ENCODE measurements at regions not wholly inside any gene's neighbourhood (a gene's known extent, or its start where the extent isn't known, plus 50 kb on each side); places are given as distances from the start of the nearest gene placed in this dataset.

DNA sequence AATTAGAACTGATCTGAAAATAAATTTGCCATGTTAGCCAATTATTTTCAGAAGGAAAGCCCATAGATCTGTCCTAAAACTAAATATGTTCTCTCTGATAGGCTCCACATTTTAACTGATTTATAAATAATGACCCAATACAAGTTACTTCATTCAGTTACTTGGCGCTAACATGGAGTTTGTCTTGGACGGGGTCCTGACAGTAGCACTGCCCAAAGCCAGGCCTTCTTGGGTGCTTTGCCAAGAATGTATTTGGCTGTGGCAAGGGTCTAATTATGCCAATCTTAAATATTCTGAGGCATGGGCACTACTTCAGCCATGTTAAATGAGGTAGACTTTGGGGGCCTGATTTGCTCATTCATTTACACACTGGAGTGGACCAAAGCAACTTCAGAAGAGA, 135.0 kb upstream of the PKDCC start:
- no peak for DNase-seq (ENCODE audit: low spot score)

DNA sequence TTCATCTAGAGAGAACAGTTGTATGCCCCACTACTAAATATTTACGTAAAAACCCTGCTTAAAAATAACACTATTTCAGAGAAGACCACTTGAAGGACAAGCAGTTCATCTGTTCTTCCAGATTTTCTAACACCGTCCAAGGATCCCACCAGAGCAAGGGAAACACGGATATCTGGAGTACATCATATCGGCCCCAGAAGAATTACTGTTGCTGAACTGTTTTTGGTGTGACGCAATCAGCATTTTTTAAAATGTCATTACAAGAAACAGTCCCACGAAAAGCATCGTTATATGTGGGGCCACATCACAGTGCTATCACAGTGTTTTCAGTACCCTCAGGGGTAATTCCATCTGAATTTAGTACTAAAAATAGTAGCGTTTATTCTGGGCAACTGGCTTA, 134.5 kb upstream of the PKDCC start:
- no peak for DNase-seq (ENCODE audit: low spot score)

DNA sequence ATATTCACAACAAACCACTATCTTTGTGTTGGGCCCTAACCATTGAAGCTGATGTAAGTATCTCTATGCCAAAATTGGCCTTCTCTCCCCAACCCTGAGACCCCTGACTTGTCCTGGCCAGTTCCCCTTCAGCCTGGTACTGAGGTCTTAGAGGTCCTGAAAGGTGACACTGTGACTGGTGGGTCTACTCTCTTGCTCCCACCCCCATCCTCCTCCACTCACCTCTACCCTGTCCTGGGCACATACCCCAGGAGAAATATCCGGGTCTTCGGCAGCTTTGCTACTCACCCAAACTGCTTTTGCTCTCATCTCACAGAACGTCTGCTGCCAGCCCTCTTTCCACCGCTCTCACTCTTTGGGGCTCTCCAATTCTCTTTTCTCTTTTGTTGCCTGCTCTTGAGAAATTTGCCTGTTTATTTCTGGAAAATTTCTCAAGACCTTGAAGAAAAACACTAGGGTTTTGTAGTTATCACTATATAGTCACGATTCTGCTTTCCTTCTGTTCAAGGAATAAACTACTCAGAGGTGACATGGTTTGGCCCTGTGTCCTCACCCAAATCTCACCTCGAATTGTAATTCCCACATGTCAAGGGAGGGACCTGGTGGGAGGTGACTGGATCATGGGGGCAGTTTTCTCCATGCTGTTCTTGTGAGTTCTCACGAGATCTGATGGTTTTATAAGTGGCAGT, 133.8 kb upstream of the PKDCC start:
- no peak for DNase-seq (ENCODE audit: low spot score)

DNA sequence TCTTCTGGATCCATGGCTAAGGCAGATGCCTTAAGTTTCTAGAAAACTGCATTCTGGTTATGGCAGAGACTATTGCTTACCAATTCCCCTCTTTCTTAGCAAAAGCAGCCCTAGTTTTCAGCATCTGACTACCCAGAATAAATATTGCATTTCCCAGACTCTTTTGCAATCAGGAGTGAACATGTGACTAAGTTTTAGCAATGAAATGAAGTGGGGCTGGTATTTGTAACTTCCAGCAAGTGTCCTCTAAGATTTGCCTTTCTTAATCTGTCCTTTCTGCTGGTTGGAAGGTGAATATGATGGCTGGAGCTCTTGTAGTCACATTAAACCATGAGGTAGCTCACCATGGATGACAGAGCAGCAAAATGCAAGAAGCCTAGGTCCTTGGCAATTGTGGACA, 132.9 kb upstream of the PKDCC start:
- no peak for DNase-seq (ENCODE audit: low spot score)

DNA sequence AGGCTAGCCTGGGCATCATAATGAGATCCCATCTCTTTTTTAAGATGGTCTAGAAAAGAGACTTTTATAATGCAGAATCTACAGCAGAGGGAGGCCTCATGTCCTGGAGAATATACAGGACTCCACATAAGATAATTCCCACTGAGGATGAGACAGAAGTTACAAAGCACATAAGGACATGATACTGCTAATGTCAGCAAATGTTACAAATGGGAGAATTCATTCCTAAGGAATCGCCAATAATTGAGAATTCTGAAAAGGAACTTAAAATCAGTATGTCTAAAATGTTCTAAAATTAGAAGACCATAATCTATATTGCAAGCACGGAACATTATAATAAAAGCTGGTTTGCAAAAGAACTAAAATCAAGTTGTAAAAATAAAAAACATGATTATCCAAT, 131.6 kb upstream of the PKDCC start:
- no peak for DNase-seq (ENCODE audit: low spot score)

DNA sequence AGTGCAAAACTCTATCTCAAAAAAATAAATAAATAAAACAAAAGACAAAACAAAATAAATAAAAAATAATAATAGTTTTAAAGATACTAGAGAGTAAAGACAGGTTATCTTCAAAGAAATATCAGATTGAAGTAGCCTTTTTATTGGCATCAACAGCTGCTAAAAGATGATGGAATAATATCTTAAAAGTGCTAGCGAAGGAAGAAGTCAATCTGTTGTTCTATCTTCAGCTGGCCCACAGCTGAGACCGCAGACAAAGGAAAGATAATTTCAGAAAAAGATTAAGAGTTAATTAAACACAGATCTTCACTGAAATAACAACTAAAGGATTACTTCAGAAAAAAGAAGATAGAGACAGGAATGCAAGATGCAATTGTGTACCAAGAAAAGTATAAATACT, 130.2 kb upstream of the PKDCC start:
- no peak for DNase-seq (ENCODE audit: low spot score)

DNA sequence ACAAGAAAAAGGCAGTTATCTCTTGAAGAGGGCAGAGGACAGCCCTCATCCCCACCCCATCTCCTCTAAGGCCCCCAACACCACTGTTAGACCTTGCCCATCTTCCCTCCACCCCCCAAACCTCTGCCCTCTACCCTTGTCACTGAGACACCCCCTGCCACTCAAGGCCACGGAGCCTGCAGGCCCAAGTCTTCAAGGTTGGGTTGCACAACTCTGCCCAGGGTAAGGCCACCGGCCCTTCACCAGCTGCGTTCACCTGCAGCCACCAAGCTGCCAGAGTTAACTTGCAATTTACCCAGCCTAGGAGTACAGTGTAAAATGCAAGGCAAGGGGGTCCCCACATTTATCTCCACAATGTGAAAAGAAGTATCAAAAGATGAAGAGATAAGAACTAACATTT, 128.7 kb upstream of the PKDCC start:
- DNase-seq (ENCODE audit: low spot score), result no peak

DNA sequence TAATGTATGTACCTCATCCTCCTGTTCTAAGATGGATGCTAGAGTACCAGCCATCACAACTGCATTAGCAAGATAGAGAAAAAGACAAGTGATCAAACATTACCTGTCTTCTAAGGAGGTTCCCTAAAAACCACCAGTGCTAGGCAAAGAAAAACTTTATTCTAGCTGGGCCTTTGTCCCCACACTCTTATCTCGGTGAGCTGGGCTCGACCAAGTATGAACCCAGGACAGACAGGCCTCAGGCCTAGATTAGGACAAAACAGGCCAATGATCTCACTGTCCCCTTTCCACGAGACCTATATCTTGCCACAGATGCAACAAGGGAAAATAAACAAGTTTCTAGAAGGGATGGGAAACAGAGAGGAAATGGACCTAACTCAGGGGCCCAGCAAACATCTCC, 127.6 kb upstream of the PKDCC start:
- DNase-seq (ENCODE audit: low spot score), result no peak

DNA sequence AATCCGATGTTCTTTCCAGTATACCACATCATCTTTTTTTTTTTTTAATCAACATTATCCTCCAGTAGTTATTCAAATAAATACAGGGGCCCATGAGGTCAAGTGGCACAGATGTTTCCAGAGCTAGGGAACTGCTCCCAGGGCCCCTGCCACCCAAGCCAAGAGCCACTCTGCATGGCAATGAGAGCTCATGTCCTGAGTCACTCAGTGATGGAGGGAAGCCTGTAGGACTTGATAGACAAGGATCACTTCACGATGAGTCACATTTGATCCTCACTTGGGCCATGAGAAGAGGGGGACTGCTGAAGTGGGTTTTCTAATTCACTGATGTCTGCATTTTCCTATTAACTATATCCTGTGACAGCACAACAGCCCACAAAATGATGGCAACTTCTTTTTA, 127.0 kb upstream of the PKDCC start:
- DNase-seq (ENCODE audit: low spot score), result no peak

DNA sequence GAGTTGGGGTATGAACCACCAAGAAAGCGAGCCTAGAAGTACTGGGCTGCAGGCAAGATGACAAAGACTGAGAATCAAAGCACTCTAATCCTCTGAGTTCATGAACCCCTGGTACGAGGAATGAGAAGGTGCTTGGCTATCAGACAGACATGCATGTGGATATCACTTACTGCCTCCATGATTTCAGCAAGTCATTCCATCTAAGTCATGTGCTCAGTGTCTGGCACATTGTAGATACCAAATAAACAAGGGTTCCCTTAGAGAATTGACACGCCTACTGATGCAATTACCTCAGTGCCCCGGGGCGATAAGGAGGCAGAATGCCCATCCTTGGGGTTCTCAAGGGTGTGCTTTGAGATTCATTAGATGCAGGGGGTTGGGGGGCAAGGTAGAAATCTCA, 125.6 kb upstream of the PKDCC start:
- no peak for DNase-seq (ENCODE audit: low spot score)

DNA sequence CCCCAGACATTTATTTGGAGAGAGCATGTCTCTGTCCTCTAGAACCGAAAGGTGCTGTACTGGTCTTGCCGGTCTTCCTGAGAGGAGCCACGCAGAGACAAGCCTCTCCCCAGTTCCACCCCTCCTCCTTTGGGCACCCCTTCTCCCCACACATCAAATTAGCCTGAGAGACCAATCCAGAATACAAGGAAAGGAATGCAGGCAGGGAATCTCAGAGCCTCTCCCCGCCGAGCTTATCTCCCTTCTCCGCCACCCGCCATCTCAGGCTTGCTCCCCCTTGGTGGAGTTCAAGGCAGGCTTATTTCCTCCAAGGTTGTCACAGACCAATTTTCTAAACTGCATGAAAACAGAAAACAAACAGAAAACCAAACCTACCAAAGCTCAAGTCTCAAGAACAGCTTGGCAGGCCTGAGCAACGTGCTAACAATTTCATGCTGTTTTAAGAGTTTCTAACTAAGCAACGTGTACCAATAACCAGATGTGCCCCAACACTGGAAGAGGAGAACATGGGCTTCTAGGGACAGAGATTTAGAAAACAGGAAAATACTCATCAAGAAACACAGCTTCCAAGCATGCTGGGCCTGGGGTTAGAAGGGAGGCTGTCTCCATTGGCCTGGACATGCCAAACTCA, 124.5 kb upstream of the PKDCC start:
- DNase-seq (ENCODE audit: low spot score), result no peak

DNA sequence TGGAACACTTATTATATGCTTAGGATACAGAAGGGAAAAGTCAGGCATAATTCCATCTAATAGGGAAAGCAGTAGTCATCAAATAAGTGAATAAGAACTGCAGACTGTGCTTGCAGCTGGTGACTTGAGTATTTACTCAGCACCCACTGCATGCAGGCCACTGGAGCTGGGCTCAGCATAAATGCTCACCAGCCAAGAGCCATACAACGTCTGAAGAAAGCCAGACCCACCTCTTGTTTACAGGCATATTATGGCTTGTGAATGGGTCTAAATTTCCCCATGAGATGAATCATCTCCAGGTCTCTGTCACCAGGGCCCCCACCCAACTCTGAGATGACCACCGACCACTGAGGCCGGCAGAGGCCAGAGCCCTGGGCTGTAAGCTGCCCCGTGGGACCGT, 123.8 kb upstream of the PKDCC start:
- DNase-seq (ENCODE audit: low spot score), result no peak

DNA sequence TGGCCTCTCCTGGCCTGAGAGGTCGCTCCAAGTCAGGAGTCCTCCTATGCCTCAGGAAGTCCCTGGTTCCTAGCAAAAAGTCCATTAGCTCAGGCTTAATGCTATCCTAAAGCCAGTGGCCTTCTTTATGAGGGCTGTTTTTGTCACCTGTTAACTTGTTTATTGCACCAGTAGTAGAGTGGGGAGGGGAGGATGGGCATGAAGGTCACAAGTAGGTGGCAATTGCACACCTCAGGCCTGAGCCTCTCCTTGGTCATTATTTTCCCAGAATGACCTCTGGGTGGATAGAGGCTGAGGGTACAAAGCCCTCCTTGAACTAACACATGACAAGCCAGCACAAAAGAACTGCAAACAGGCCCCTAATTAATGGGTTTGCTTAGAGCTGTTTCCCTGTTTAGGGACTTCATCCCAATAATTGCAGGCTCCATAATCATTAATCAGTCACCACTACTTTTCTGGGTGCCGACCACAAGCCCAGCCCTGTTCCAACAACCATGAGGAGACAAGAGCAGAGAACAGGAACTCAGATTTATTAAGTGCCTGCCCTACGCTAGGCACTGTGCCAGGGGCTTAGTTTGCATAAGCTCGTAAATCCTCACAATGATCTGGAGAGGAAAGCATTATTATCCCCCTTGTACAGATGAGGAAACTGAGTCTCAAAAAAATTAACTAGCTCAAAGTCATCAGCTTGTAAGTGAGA, 123.0 kb upstream of the PKDCC start:
- no peak for DNase-seq (ENCODE audit: low spot score)

DNA sequence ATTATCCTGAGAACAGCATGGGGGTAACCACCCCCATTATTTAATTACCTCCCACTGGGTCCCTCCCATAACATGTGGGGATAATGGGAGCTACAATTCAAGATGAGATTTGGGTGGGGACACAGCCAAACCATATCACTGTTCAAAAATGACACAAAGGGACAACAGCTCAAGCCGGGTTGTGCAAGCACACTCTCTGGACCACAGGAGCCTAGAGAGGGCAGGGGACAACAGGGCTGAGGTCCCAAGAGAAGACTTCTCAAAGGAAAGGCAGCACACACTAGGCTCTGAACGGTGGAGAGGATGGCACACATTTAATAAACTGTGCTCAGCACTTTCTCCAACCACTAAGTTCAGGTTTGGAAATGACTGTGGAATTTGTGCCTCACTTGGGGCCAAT, 122.1 kb upstream of the PKDCC start:
- no peak for DNase-seq (ENCODE audit: low spot score)

DNA sequence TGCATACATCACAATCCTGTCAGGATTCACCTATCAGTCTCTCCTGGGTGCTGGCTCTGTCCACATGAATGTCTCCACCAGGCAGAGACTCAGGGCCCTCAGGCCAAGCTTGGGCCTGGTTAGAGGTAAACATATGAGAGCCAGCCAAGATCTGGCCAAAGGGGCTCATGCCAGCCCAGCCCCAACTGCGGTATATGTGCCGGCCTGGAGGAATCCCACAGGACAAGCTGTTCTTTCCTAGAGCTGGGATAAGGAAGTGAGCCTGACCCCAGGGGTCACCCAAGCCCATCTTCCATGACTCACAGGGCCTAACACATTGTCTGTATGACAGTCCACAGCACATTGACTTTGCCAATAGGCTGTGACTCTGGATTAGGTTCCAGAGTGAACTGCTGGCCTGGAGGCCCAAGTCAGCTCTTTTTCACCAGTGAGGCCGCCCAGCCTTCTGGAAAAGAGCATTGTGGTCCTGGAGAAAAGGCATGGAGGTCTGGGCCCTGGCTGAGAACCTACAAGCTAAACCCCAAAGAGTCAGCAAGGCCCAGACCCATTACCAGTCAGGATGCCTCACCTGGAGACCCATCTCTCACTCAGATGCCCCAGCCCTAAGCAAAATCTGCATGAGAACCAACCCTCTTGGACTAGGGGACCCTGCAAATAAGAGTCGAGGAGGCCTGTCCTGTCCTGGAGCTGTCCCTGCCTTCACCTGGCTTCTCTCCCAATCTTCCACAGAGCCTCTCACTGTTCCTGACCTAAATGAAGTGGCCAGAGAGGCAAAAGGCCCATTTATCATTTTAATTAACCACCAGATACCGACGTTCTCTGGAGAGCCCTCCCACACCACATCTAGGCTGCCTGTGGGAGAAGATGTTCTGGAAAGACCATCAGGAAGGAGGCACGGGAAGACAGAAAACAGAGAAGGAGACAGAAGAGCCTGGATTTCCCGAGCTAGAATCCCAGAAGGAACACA, 120.9 kb upstream of the PKDCC start:
- DNase-seq (ENCODE audit: low spot score), result no peak

DNA sequence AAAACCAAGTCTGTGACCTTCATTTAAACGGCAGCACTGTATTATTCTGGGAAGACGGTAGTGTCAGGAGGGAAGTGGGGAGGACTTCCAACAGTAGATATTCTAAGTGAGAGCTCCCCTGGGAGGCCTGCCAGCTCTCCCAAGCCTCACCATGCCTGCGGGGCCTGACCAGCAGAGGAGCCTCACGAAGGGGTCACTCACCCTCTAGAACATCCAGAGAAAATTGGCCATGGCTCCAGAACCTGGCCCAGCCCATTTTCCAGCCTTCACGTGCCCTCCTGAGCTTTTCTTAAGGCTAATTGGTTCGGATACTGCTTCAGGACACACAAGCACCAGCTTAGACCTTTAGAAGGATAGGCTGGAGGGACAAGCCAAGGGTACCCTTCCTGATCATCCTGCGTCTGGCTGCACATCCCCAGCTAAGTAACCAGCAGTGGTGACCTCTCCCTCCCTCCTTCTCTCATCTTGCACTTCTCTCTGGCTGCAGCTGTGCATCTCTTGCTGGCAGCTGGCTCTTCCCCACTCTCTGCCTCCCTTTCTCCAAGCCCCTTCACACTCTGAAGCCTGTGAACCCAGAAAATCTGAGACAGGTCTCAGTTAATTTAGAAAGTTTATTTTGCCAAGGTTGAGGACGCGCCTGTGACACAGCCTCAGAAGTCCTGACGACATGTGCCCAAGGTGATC, 120.1 kb upstream of the PKDCC start:
- DNase-seq (ENCODE audit: low spot score), result no peak

DNA sequence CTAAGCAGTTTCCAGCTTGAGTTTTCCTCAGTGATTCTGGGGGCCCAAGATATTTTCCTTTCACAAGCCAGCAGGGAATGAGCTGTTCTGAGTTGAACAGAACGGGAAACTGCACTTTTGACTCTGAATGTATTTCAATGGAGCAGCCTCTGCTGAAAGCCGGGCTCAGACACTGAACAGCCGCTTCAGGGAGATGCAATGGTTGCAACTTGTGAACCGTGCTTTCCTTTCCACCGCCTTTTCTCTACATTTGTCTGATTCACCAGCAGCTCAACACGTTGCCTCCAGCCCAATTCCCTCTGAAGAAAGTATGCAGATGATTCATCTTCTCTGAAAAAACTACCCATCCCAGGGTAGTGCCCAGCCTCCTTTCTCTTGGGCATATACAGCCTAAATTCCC, 119.3 kb upstream of the PKDCC start:
- DNase-seq (ENCODE audit: low spot score), result no peak

DNA sequence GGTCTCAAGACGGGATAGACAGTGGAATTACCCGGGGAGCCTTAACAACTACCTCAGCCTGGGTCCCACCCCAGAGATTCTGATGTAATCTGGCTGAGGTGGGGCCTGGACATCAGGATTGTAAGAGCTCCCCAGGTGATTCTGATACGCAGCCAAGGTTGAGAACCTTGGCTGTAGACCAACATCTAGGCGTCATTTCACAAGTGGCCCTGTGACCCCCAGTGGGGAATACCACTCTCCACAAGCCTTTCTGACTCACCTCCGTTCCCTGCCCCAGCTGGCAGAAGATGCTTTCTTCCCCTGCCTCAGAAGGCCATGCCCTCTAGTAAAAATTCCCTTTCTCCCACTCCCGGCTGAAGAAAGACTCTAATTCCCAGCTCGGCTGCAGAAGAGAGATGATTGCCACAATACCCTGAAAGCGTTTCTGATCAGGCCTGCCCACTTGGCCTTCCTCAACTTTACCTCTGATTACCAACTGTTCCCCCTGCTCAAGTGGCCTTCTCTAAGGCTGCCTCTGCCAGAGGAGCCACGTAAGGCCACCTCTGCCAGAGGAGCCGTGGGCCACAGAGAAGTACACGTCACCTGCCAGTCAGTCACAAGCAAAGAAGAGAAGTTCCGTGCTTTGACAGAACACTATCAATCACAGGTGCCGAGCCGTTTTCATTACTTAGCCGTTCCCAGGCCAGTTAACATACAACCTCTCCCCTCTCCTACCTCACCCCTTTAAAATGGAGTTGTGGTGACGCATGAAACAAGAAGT, 116.8 kb upstream of the PKDCC start:
- DNase-seq (ENCODE audit: low spot score), result no peak

DNA sequence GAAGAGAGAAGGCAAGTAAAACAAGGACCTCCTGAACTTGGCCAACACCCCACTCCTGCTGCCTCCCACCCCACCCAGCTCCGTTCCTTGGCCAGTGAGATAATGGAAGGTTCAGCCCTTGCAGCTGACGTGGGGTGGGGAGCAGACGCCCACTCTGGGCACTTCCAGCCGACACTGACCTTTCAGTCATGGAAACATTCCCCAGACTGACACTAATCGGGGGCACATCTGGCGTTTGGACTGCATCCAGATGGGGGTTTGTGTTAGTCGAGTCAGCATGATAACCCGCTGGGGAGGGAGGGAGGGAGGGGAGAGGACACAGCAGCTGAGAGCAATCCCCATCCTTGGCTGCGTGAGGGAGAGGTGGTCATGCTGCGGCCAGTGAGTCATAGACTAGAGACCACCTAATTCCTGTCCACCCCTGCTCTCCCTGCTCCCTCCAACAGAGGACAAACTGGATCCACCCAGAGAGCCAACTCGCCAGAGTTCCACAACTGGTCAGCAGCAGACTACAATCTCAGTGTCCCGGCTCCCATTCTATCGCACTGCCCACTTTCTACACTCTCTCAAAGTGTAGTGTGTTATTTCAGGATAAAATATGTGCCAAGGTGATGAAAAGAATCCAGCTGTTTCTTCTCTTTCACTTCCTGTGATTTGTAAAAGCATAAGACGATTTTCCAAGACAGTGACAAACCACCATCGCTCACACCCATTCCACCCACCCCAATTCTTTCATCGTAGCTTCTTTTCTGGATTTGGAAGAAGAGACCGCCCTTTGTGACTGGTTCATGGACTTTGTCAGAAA, 115.4 kb upstream of the PKDCC start:
- no peak for DNase-seq (ENCODE audit: low spot score)

DNA sequence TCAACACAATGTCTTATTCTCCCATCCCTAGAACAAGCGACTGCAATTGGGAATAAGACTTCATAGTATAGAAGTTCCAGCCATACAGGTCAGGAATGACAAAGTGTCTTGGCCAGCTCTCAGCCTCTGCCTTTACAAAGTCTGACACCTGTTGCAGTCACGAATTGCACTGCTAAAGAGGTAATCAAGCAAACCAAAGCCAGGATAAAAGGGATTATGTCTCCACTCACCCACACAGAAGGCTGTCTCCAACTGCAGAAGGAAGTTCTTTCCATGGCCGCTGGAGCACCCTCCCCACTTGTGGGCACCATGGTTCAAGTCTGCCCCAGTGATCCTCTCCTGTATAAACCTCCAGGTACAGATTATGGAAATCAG, 114.8 kb upstream of the PKDCC start:
- no peak for DNase-seq (ENCODE audit: low spot score)

Measured in kidney capillary endothelial cell (primary cell).